Left renal pelvis (tissue), 4 donors: ENCODE measurements at regions not wholly inside any gene's neighbourhood (a gene's known extent, or its start where the extent isn't known, plus 50 kb on each side); places are given as distances from the start of the nearest gene placed in this dataset.
A peak's percentile ranks its signal among the peaks of the same experiment; 100 is the strongest.
"Not testable (repeated sequence)": the region's sequence is repeated elsewhere in the genome, so short reads cannot be mapped to it uniquely, and the experiment has no call there.

Source experiments
- DNase-seq, 4 donors: peaks; one replicate each; pipeline ENCODE4 v3.0.0-alpha.2; 2013; ENCODE audit warnings: low read depth in 4 of 4, low spot score in 3 of 4

DNA sequence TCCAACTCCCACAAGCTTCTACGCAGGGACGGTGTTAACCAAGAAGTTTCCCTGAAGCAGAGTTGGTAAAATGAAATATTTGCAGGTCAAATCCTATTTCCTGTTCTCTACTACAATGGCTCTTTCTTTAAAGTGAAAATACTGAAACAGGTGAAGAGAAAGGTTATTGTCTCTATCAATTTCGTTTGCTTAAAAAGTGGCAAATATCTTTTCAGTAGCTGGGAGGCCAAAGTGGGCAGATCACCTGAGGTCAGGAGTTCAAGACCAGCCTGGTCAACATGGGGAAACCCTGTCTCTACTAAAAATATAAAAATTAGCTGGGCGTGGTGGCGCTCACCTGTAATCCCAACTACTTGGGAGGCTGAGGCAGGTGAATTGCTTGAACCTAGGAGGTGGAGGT lies 134.2 kb upstream of the TPM1 start:
- DNase-seq, result not testable (repeated sequence)

DNA sequence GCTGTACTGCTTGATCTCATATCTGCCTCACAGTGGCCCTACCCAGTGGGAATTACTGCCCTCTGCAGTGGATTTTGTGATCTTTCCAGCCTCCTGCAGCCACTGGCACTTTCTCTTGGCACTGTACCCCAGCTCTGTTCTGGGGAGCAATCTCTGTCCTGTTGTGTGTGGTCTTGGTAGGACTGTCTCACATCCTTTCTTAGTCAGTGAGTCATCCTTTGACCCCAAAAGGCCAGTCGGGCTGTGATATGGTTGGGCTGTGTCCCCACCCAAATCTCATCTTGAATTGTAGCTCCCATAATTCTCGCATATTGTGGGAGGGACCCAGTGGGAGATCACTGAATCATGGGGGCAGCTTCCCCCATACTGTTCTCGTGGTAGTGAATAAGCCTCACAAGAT lies 133.3 kb upstream of the TPM1 start:
- no peak for DNase-seq

DNA sequence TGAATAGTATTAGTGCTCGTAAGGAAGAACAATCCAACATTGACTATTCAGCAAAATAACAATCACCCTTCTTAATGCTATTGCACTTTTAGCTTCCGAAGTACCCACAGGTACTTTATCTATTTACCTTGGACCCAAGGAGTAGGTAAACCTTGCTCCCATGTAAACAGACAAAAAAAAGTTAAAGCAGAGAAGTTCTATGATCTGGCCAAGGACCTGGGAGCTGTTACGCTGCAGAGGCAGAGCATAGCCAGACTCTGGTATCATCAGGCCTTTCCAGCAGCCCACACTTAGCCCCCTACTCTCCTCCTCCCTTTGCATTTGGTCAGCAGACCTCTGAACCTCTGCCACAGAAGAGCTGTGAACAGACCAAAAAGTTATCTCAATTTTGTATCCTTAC lies 130.3 kb upstream of the TPM1 start:
- no peak for DNase-seq

DNA sequence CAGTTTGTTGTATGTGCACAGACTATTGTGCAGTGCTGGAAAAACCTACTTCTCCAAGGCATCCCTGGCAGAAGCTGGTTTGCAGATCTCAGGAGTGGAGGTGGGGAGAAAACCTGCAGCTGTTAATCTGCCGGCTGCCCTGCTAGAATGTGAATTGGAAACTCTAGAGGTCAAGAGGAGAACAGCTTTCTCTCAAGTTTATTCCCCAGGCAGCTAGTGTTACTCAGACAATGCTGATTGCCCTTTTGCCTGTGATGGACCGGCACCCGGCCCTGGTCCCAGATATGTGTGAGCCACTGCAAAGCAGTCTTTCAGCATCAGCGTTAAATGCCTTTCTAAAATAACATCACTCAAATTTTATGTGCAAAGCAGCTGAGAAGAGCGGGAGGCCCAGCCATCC lies 129.7 kb upstream of the TPM1 start:
- DNase-seq, result peak in 1 of 4 donors; percentile 57

DNA sequence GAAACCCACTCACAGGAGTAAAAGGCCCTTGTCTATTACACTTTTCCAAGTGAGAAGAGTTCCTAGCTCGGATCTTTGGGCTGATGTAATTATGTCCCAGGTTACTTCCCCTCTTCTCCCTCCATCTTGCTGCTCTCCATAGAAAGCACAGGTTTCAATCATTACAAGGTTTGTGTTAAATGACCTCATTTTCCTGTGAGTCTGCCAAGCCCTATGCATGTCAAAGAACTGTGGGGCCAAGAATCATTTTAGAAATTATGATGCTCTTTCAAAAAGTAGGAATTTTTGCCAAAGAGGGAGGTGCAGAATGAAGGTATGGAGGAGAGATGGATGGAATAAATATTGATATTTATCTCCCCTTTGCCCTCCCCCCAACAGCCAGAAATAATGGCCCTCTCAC lies 129.3 kb upstream of the TPM1 start:
- DNase-seq, result no peak

DNA sequence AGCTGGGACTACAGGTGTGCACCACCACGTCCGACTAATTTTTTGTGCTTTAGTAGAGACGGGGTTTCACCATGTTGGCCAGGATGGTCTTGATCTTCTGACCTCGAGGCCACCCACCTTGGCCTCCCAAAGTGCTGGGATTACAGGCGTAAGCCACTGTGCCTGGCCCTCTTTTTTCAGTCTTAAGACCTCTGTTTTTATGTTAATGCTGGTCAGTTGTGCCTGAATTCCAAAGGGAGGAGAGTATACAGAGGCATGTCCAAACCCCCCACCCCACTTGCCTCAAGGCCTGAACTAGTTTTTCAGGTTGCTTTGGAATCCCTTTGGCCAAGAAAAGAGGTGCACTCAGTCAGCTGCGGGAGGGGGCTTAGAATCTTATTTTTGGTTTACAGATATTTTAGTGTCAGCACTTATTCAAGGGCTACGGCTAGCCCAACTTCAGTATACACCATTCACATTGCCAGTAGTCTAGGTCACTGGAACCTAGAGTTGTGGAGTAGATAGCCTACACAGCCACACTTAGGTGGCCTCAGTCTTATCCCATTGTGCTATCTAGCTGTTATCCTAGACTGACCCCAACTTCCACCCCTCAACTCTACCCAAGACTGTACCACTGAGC lies 128.0 kb upstream of the TPM1 start:
- no peak for DNase-seq

DNA sequence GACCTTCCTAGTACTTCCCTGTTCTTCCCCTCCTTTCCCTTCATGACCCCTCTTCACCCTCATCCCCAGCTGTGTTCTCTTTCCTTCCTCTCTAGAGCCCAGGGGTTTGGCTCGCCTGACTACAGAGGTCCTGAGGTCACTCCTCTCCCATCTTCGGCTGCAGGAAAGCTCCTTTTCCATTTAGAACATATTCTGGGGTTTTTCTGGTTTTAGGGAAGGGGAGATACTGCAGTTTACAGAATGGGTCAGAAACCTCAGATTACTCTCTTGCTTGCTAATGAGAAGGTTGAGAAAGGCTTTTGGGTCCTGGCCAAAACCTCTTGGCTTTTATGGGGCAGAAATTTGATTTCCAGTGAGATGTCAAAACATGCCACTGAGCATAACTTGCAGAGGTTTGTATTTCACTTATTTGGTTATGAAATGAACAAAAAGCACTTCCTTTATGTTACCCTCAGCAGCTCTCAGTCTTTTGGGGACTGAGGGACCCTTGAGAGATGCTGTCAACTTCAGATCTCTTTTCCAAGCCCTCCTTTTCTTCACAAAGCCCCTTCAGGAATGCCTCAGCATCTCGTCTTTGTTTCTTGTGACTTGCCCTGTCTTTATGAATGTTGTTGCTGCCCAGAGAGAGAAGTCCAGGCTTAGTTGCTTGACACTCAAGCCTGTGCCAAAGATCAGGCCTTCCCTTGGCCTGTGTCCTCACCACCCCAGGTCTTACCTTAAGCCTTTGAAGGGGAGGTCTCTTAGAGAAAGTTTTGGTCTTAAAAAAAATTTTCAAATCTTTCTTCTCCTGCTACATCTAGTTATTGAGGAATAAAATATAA lies 121.7 kb upstream of the TPM1 start:
- no peak for DNase-seq

DNA sequence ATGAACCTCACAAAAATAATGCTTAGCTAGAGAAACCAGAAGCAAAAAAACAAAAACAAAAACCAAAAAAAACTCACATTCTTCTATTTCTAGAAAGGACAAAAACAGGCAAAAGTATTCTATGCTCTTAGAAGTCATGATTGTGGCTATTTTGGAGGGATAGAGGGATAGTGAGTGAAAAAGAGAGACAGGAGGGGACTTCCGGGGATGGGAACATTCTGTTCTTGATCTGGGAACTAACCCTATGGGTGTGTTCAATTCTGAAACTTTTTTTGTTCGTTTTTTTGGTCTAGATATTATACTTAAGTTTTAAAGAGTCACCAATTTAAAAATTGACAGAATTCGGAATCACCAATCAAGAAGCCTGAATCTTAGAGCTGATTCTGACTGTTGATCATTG lies 120.0 kb upstream of the TPM1 start:
- DNase-seq, result no peak

DNA sequence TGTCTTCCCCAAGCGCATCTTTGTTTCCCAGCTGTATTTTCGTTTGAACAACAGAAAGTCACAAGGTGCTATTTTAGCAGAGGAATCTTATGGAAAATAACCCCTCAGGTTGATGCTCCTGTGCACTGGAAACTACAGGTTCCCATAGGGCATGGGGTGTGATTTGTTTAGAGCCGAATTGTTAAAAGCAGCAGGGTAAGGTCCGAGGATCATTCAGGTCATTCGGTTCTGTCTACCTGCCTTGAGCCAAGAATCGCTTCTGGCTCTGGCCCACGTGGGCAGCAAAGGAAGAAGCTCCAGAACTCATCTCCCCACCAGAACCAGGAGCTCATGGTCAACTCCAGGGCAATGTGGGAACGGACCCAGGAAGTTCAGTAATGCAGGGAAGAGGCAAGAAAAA lies 116.7 kb upstream of the TPM1 start:
- no peak for DNase-seq

DNA sequence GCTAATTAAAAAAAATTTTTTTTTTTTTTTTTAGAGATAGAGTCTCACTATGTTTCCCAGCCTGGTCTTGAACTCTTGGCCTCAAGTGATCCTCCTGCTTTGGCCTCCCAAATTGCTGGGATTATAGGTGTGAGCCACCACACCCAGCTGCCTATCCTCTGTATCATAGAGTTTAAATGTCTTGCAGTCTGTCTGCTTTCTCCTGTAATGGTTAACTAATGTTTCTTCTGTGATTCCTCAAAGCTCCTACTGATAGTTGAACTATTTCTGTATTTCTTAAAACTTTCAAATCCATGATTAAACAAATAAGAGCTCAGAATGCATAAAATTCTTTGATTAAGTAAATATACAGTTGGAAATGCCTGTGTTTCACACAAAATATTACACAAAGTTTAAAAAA lies 115.4 kb upstream of the TPM1 start:
- no peak for DNase-seq

DNA sequence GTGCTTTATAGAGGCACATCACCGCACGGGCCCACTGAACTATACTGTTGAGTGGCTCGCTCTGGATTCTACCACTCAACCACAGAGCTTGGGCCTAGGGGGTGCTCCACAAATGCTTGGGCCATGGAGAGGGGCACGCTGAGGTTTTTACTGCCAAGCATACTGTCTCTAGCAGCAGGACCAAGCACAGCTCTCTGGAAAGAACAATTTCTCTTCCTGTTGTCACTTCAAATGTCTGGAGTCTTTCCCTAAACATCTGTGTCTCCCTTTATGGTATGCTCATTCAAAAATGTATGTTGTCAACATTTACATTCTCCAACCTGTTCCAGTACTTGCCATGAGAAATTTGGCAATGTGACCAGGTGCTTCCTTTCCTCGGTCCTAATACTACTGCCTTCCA lies 114.7 kb upstream of the TPM1 start:
- DNase-seq, result no peak

DNA sequence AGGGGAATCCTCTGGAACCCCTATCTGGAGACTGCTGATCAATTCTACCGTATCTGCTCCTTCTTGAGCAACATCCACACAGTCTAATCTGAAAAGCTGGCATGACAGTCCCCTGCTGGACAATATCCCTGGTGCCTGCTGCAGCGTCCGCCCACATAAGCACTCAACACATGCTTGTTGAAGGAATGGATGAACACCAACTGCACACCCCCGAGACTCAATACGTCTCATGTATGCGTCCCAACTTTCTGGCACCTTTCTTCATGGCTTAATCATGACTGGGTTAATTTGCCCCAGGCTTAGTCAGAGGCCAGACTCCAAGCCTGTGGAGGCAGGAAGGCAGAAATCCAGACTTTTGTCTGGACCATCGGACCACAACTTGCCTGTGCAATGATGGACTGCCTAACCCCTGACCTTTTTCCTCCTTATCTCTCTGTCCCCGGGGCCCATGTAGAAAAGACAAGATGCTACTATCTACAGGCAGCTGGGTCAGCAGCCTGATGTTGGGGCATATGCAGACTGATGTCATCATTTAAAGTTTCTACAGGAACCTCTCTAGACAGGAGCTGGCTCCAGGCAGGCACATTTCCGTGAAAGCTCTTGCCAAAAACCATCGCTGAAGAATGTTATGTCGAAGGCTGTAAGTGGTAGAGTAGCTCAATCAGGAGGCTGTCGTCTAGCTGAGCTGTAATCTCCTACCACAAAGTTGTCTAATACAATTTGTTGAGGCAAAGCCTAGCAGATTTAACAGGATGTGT lies 114.1 kb upstream of the TPM1 start:
- DNase-seq, result no peak

DNA sequence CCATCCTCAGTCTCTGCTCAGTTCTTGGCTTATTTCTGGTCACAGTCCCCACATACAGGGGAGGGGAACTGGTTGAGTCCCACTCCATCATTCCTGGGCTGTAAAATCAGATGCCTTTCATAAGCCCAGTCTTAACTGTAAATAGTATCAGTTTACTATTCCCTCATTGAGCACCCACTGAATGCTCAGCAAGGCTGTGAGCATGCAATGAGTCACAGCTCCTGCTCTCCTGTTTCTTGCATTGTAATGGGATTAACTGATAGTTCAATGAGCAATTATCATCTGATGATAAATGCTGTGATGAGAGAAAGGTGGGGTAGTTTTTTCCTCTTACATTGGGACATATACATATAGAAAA lies 113.6 kb upstream of the TPM1 start:
- no peak for DNase-seq

DNA sequence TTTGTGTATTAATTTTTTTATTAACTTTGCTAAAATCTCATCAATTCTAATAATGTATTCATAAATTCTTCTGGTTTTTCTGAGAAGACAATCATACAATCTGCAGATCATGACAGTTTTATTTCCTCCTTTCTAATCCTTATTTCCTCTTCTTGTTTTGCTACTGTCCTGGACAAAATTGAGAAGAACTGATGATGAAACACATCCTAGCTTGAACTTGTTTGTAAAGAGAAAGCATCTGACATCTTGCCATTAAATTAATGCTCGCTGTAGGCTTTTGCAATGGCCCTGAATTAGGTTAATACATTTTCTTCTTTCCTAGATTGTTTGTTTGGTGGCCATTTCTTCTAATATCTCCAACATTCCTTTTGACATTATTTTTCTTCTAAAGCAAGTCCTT lies 110.9 kb upstream of the TPM1 start:
- no peak for DNase-seq

DNA sequence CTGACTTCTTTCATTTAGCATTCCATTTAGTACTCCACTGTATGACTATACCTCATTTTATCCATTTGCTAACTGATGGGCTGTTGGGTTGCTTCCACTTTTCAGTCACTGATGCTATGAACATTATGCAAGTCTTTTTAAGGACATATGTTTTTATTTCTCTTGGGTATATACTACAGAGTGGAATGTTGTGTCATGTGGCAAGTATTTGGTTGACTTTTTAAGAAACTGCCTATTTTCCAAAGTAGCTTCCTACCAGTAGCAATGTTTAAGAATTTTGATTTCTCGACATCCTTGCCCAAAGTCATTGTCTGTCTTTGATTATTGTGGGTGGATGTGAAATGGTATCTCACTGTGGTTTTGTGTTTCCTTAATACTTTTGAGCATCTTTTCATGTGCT lies 110.1 kb upstream of the TPM1 start:
- DNase-seq, result no peak

DNA sequence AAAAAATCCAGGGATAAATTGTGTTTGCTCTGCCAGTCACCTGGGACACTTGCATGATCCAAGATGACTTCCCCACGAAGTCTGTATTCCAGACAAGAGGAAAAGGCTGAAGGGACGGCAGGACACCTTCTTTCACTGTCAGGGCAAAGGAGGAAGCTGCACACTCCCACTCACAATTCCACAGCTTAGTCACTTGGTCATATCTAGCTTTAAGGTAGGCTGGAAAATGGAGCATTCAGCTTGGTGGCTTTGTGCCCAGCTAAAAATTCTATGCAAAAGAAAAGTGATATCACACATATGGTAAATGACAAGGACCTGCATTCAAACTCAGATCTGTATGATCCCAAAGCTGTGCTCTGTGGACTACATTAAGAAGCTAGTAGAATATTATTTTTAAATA lies 109.2 kb upstream of the TPM1 start:
- no peak for DNase-seq

DNA sequence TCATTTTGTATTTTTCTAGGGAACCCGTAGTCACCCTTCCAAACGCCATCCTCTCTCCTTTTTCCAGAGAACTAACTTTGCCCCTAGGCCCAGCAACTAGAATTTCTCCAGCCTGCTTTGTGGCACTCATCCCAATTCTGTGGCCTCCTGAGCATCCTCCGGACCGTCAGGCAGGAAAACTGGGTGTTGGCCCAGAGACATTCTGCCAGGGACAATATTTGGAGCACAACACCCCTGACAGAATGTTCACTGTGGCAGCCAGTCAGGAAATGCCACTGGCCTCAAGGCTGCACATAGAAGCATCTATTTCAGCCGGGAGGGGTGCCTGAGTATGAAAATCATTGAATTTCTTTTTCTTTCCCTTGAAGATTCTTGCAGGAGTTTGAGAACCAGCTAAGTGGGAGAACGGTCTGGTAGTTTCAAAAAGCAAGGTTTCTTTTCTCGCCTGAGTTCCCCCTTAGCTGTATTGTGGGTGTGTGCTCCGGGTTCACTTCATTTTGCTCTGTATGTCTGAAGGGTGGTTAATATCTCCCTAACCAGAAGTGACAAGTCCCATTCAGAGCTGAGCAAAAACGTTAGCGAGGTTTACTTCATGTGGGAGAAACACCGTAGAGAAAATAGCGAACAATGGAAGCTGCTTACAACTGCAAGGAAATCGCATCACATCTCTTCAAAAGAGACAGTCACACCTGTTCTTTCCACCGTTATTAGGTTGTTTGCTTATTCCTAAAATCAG lies 108.1 kb upstream of the TPM1 start:
- no peak for DNase-seq

DNA sequence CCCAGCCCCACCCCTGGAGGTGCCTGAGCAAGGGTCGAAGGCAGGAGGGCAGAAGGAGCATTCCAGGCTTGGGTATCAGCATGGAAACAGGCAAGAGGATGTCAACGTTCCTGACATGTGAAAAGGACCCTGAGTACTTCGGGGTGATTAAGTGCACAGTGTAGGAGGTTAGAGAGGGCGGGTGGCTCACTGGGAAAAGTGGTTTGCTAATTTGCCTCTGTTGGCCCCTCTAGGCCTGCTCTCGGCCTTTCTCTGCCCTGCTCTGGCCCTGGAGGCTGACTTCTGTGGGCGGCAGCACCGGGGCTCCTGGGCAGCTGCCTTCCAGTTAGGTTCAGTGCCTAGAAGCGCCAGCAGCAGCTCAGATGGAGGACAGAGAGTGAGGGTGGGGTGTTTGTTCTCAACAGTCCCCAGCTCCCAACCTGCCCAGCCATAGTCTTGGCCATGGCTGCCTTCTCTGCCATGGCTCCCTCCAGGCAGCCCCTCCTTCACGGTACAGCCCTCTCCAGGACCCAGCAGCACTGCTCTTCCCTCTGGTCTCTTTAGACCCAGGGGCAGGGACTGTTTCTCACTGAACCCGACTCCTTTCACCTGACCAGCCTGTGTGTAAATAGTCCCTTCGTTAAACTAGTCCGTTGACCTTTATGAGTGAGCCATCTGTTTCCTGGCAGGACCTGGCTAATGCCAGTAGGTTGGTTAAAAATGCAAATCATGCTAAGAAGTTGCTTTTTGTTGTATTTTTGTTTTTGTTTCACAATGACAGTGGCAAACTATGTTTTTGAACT lies 107.1 kb upstream of the TPM1 start:
- DNase-seq, result no peak

DNA sequence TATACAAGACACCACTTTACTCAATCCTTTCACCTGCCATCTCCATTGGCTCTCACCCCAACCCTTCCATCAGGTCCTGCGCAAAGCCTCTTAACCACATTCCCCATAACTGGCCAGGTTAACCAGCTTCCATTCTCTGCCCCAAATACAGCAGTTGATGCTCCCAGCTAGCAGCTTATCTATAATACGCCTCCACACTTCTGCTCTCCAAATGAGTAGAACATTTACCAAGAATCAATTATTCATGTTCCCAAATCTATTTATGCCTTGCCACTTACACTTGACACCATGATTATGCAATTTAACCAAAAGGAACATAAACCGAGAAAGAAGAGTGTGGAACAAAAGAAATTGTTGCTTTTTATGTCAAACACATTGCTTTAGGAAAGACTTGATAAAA lies 103.7 kb upstream of the TPM1 start:
- DNase-seq, result no peak

DNA sequence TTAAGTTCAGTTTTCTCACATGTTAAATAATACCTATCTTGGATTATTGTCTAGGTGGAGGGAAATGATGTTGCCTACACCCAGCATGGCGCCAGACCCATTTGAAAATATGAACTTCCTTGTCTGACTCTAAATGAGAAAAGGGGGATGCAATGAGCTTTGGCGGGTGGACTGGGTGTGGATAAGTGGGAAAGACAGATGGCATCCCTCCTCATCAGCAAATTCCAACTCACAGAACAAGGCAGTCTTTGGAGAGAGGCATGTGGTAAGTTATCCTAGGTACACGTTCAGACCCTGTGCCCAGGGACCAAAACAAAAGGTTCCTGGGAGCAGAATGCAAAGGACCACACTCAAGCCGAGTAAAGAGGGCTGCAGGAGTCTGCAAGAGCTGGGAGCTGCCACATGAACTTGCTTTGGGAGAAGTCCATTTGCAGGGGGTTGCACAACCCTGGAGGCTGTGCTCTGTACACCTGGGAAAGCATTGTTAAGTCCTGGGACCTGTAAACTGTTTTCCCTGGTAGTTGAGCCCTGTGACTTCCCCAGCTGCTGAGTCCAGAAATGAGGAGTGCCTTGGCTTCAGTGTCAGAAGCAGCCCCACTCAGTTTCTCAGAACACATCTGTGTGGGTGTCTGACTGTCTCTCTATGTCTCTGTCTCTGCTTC lies 102.3 kb upstream of the TPM1 start:
- DNase-seq, result no peak
